Ovary (tissue), 3 donors: ENCODE measurements at regions not wholly inside any gene's neighbourhood (a gene's known extent, or its start where the extent isn't known, plus 50 kb on each side); places are given as distances from the start of the nearest gene placed in this dataset.

Experiments
- CTCF ChIP-seq, 3 donors: fragments of 450-650 bp in 2 of 3; fragments of 200-600 bp in 1 of 3; IDR thresholded peaks; one replicate each; pipeline versions ENCODE4 v1.5.1 to v1.8.0; 2016 to 2022; ENCODE audit warnings: antibody characterized with exemption in 3 of 3, mild to moderate bottlenecking in 1 of 3
- EP300 ChIP-seq: sonication (generic); formaldehyde crosslinking; IDR thresholded peaks from one replicate; pipeline ENCODE4 v1.6.1; 2017; ENCODE audit warnings: antibody characterized with exemption
- POLR2A ChIP-seq: fragments of 450-650 bp; IDR thresholded peaks from one replicate; pipeline ENCODE4 v1.6.1; 2017; ENCODE audit warnings: antibody characterized with exemption, mild to moderate bottlenecking, moderate library complexity
- donor health status: DM: no; HTN: no; CAD: no.

- TF ChIP-seq CTCF (IDR thresholded peaks at IDR 0.05), result no peak
- no peak for TF ChIP-seq POLR2A
- TF ChIP-seq EP300, result no peak
Measured at GRCh38 chr12:42969355-42969754, 379.8 kb upstream of the PRICKLE1 start.
